HG02884 (cell line): ENCODE measurements at regions not wholly inside any gene's neighbourhood (a gene's known extent, or its start where the extent isn't known, plus 50 kb on each side); places are given as distances from the start of the nearest gene placed in this dataset.

Experiments used
- ATAC-seq: cut with Tn5 transposase; IDR thresholded peaks from one replicate; pipeline ENCODE4 v1.9.1; 2021; ENCODE audit warnings: mild to moderate bottlenecking, moderate library complexity; ENCODE audit not compliant: unreplicated experiment

DNA sequence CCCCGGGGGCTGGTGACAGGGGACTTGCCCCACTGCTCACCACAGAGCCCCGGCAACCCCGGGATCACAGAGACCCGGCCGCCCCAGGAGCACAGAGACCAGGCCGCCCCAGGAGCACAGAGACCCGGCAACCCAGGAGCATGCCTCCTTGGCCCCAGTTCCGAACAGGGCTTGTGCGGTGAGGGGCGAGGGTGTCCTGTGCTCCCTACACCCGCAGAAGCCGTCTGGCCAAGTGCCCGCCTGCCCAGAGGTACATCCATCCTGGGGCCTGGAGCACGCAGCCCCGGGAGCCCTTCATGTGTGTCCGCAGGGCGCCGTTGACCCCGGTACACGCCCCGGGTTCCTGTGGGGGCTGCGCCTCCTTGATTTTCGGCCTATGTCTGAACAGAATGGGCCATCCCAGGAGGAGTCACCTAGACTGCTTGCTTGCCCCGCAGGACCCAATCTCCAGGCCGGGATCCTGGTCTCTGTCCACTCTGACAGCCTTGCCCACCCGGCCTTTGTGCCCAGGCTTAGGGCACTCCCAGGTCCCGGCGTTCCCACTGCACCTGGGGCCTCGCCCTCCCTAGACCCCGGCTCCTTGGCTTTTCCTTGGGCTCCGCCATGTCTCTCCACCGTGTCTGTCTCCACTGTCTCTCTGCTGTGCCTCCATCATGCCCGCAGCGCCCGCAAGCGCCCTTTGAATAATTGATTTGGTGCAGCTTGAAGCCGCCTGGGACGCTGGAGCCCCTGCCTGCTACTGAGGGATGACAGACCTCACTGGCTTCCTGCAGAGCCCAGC, 219.8 kb downstream of the ERMARD start:
- no peak for ATAC-seq

GRCh38 chr6:169970306-169970988, 219.0 kb downstream of the ERMARD start:
- ATAC-seq = no peak

GRCh38 chr6:169969372-169970099, 218.1 kb downstream of the ERMARD start:
- no peak for ATAC-seq

DNA sequence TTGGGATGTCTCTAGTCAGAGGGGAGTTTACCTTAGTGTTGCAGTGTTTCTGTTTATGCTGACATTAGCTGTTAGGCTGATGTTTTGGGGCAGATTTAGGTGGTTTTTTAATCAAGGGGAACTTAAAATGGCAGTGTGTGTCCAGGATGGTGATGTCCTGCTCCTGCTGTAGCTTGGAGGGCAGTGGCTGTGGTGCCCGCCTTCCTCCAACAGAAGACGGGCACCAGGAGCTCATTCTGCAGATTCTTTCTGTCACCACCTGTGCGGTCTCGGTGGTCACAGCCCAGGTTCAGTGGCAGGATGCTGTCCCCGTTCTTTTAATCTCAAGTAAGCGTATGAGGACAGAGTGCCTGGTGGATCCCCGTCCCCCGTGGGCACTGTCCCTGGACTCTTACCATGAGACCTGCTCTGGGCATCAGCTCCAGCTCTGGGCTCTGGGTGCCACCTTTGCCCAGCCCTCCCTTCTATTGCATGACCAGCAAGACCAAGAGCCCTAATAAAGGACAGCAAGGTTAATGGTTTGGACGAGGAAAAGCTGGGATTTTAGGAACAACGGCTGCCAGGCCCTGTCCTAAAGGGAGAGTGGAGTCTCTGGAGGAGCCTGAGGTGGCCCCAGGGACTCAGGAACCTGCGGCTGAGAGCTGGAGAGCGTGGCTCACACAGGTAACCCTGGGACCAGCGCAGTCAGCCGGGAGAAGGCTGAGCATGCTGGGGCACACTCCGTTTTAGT, 217.3 kb downstream of the ERMARD start:
- ATAC-seq = no peak

DNA sequence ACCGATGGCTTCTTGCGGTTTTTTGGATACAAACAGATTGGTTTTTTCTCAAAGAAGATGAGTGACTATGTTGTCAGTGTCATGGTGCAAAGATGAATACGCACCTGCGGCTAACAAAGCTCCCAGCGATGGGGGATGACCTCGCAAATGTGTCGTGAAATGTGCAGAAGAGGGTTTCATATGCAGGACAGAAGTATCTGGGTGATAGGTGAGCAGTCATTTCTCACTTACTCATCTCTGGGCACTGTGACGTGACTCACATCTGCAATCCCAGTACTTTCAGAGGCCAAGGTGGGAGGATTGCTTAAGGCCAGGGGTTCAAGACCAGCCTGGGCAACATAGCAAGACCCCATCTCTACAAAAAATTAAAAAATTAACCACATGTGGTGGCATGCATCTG, 216.3 kb downstream of the ERMARD start:
- no peak for ATAC-seq

GRCh38 chr6:169966312-169967181, 215.1 kb downstream of the ERMARD start:
- ATAC-seq = no peak

GRCh38 chr6:169965657-169966311, 214.4 kb downstream of the ERMARD start:
- no peak for ATAC-seq

GRCh38 chr6:169965239-169965638, 213.8 kb downstream of the ERMARD start:
- ATAC-seq = no peak

GRCh38 chr6:169964486-169965180, 213.2 kb downstream of the ERMARD start:
- no peak for ATAC-seq

- ATAC-seq = no peak
These were observed 212.3 kb downstream of the ERMARD start for GRCh38 chr6:169963581-169964297.

DNA sequence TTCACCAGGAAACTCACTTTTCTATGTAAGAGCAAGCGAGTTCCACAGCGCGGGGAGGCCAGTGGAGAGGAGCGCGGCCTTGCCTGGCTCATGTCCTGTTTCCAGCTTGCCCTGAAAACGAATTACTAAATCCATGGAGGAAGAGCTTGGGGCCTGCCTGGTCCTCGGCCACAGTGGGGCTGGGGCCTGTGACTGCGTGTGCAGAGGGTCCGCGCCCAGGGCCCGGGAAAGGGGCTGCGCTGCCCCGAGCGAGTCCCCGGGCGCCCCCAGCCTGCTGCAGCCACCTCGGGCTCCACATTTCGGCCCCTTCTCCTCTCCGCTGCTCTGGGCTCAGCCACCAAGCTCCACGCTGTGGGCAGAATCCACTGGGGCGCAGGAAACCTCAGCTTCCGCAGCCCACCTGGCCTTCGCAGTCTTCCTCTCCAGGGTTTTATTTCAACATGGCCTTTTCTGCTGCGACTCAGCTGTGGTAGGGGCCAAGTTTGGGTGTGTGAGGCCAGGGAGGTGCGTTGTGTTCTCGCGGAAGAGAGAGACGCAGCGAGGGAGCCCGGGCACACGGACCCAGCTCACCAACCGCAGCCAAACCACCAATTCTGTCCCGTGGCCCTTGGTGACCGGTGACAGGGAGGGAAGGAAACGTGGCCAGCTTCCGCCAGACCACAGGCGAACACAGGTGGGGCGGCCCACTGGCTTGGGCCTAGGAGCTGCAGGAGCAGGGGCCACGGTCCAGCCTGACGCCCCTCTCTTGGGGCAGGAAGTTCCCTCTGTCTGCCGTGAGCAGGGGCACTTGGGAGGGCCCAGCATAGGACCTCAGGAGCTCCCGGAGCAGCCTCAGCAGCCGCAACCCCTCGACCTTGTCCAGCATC, 211.4 kb downstream of the ERMARD start:
- no peak for ATAC-seq

DNA sequence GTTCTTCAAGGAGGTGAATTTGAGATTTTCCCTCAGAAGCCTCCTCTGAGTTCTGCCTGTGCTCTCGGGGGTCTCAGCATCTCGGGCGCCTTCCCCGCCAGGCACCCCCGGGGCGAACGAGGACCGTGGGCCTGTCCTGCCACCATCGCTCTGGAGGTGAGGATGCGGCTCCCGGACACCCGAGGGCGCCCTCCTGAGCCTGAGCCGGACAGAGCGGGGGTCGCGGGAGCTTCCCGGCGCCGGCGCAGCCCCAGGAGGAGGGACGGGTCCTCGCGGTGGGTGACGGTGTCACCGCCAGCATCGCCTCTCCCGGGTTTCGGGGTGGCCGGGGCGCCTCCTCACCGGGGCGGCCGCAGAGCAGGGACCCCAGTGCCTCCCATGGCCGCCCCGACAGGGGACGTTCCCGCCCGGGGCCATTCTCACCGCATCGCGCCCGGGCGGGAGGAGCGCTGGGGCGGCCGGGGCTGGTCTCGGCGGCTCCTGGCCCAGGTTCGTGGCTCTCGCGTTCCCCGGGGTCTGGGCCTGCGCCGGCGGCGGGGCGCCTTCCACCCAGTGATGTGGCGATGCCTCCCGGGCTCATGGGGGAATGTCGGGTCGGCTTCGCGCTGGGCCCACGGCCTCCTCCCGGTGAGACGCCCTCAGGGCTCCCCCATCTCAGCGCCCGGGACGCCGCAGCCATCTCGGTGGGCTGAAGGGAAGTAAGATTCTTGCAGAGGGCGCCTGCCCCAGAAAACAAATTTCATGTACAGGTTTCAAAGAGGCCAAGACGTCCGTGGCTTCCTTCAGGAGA, 210.5 kb downstream of the ERMARD start:
- ATAC-seq = no peak

GRCh38 chr6:169960886-169961611, 209.6 kb downstream of the ERMARD start:
- no peak for ATAC-seq

- ATAC-seq = no peak
These were observed 209.1 kb downstream of the ERMARD start for GRCh38 chr6:169960521-169960885.

DNA sequence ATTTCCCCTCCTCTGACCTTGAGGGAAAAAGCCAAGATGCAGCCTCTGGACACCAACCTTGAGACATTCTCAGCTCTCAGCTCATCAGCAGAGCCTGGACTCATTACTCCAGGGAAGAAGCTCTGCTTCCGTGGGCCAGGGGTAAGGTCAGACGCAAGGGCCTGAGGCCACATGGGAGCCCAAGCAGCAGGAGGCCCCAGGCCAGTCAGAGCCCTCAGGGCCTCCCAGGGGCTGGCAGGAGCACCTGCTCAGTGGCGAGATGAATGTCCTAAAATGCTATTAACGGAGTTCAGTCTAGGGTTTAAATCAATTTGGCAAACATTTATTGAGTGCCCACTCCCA, 208.6 kb downstream of the ERMARD start:
- no peak for ATAC-seq
